GM12873 (cell line): ENCODE measurements at regions not wholly inside any gene's neighbourhood (a gene's known extent, or its start where the extent isn't known, plus 50 kb on each side); places are given as distances from the start of the nearest gene placed in this dataset.

Experiments used
- TF ChIP-seq, protein P1 (sequence below): IDR thresholded peaks from 2 replicates; pipeline ENCODE4 v1.5.1; 2012; ENCODE audit warnings: low read depth, mild to moderate bottlenecking, moderate library complexity, low read length, control low read depth; ENCODE audit not compliant: insufficient read depth; ENCODE audit errors: missing control alignments

DNA sequence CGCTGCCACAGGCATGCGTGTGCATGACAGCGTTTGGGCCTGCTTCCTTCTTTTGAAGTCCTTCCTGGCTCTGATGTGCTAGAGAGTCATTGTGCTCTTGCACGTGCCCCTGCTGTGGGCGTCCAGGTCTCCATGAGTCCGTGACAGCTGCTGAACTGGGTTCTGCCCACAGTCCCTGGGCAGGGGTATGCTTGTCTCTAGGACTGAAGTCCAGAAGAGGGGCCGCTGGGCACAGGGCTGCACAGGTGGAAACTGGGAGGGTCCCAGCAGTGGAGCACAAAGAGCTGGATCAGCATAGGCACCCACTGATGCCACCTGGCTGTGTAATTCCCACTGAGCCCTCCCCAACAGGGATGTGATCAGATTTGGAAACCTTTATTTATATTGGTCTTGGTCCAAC is 169.4 kb downstream of the IRX2 start:
- TF ChIP-seq, protein P1, sequence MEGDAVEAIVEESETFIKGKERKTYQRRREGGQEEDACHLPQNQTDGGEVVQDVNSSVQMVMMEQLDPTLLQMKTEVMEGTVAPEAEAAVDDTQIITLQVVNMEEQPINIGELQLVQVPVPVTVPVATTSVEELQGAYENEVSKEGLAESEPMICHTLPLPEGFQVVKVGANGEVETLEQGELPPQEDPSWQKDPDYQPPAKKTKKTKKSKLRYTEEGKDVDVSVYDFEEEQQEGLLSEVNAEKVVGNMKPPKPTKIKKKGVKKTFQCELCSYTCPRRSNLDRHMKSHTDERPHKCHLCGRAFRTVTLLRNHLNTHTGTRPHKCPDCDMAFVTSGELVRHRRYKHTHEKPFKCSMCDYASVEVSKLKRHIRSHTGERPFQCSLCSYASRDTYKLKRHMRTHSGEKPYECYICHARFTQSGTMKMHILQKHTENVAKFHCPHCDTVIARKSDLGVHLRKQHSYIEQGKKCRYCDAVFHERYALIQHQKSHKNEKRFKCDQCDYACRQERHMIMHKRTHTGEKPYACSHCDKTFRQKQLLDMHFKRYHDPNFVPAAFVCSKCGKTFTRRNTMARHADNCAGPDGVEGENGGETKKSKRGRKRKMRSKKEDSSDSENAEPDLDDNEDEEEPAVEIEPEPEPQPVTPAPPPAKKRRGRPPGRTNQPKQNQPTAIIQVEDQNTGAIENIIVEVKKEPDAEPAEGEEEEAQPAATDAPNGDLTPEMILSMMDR = no peak

DNA sequence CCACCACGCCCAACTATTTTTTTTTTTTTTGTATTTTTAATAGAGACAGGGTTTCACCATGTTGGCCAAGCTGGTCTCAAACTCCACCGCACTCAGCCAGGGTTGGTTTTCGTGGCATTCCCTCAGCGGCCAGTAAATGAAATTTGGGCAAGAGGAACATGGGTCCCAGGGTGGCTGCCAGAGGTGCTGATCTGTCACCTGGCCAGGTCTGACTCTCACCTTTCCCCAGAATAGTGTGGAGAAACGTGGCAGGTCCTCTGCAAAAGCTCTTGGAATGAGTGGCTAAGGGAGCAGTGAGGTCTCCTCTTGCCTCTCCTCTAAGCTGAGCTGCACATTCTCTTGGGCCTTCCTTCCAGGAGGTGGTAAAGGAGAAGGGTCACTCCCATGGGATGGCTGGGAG is 170.1 kb downstream of the IRX2 start:
- TF ChIP-seq, protein P1 = no peak

GRCh38 chr5:2579126-2579525 is 172.4 kb downstream of the IRX2 start:
- TF ChIP-seq, protein P1 = no peak

GRCh38 chr5:2577312-2578036 is 174.0 kb downstream of the IRX2 start:
- TF ChIP-seq, protein P1 = no peak

GRCh38 chr5:2576823-2577222 is 174.7 kb downstream of the IRX2 start:
- TF ChIP-seq, protein P1 = no peak

GRCh38 chr5:2575871-2576270 is 175.6 kb downstream of the IRX2 start:
- TF ChIP-seq, protein P1 = no peak

GRCh38 chr5:2575292-2575691 is 176.2 kb downstream of the IRX2 start:
- TF ChIP-seq, protein P1 = no peak
